Colonic mucosa (tissue), 4 donors: ENCODE measurements at regions not wholly inside any gene's neighbourhood (a gene's known extent, or its start where the extent isn't known, plus 50 kb on each side); places are given as distances from the start of the nearest gene placed in this dataset.

Source experiments
- DNase-seq: peaks from one replicate; pipeline ENCODE4 v3.0.0-alpha.2; 2020
- H3K27ac ChIP-seq: fragments of 200-600 bp; one replicate; pipeline ENCODE4 v1.8.0; 2021
- H3K27me3 ChIP-seq: fragments of 200-600 bp; one replicate; pipeline ENCODE4 v1.8.0; 2021
- H3K36me3 ChIP-seq: fragments of 200-600 bp; one replicate; pipeline ENCODE4 v1.8.0; 2021
- H3K4me1 ChIP-seq: fragments of 200-600 bp; one replicate; pipeline ENCODE4 v1.8.0; 2021; ENCODE audit warnings: mild to moderate bottlenecking
- H3K4me3 ChIP-seq: fragments of 200-600 bp; one replicate; pipeline ENCODE4 v1.8.0; 2021
- H3K9ac ChIP-seq, 2 donors: one replicate each; pipeline ENCODE4 v1.7.0; 2013; ENCODE audit warnings: control low read depth in 2 of 2, low read depth in 2 of 2, low read length in 2 of 2
- H3K9me3 ChIP-seq: fragments of 200-600 bp; one replicate; pipeline ENCODE4 v1.8.0; 2021
- intact Hi-C: fragments of 100-400 bp; cut with DNase I; formaldehyde crosslinking; loops from one replicate; pipeline ENCODE4 v1.14.1; 2022
- TF ChIP-seq, protein P1 (sequence below): fragments of 200-600 bp; IDR thresholded peaks from one replicate; pipeline ENCODE4 v1.8.0; 2022; ENCODE audit warnings: antibody characterized with exemption, mild to moderate bottlenecking
- donor health status: healthy.
- donor health status: DM: no; HTN: no; CAD: no.
- donor health status: DM: no; HTN: no; CAD: no.

DNA sequence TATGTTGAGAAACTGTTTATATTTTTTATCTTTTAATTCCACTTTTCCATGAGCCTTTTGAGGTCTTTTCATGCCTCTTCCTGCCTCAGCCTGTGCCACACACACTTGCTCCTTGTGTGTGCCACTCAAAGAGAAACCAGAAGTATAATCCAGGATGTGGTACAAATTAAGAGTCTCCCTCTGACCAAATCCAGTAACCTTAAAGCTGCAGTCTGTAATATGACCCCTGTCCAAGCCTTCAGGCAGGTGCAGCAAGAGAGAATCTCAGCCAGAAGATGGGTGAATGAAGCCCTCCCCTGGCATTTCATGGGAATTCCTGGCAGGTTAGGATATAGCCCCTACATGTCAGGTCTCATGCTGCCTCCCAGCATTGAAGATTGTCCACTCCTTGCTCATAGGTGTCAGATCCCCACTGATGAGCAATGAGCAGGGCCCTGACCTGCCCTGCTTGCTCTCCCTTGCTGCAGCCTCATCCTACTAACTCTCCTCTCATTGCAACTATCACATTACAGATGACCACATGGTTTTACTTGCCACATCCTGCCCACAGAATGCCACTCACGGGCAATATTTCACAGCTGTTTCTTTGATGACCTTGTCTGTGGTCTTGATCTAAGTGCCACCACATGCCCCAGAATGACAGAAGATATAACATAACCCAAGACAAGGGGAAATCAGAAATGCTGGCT lies 169.3 kb downstream of the SEC16B start:
- DNase-seq = no peak
- Histone ChIP-seq H3K27ac (no peak overlapping the region), H3K4me3 (no peak overlapping the region), H3K36me3 (no peaks in the 10 kb centered on the region), H3K9me3 (no peaks in the 10 kb centered on the region), H3K27me3 (no peaks in the 10 kb centered on the region), H3K9ac (no peak overlapping the region), H3K4me1 (no peaks in the 10 kb centered on the region)
- TF ChIP-seq, protein P1, sequence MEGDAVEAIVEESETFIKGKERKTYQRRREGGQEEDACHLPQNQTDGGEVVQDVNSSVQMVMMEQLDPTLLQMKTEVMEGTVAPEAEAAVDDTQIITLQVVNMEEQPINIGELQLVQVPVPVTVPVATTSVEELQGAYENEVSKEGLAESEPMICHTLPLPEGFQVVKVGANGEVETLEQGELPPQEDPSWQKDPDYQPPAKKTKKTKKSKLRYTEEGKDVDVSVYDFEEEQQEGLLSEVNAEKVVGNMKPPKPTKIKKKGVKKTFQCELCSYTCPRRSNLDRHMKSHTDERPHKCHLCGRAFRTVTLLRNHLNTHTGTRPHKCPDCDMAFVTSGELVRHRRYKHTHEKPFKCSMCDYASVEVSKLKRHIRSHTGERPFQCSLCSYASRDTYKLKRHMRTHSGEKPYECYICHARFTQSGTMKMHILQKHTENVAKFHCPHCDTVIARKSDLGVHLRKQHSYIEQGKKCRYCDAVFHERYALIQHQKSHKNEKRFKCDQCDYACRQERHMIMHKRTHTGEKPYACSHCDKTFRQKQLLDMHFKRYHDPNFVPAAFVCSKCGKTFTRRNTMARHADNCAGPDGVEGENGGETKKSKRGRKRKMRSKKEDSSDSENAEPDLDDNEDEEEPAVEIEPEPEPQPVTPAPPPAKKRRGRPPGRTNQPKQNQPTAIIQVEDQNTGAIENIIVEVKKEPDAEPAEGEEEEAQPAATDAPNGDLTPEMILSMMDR = no peak
- intact Hi-C loops = no loop called here

DNA sequence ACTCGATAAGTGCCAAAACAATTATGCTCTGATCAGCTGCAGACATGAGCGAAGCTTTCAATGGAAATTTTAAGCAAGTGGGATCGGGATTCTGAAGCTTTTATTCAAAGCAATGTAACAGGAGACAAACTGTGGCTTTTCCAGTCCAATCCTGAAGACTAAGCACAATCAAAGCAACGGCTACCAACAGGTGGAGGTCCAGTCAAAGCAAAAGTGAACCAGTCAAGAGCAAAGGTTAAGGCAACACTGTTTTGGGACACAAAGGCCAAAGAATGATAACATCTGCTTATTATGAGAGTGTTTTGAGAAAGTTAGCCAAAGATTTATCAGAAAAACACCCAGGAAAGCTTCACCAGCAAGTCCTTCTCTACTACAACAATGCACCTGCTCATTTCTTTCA lies 170.1 kb downstream of the SEC16B start:
- no peaks in the 10 kb centered on the region for H3K36me3 ChIP-seq
- H3K4me3 ChIP-seq = no peak overlapping the region
- no peak overlapping the region for H3K27ac ChIP-seq
- H3K4me1 ChIP-seq = no peaks in the 10 kb centered on the region
- H3K9ac ChIP-seq = no peak overlapping the region
- H3K9me3 ChIP-seq = no peaks in the 10 kb centered on the region
- intact Hi-C loops = no loop called here
- H3K27me3 ChIP-seq = no peaks in the 10 kb centered on the region
- no peak for DNase-seq
- TF ChIP-seq, protein P1 = no peak

GRCh38 chr1:177798614-177799013 lies 171.2 kb downstream of the SEC16B start:
- H3K9ac ChIP-seq = no peak overlapping the region
- TF ChIP-seq, protein P1 = no peak
- H3K9me3 ChIP-seq = no peaks in the 10 kb centered on the region
- H3K4me3 ChIP-seq = no peak overlapping the region
- no peak for DNase-seq
- H3K4me1 ChIP-seq = no peaks in the 10 kb centered on the region
- H3K27ac ChIP-seq = no peak overlapping the region
- intact Hi-C loops = no loop called here
- H3K36me3 ChIP-seq = no peaks in the 10 kb centered on the region
- no peaks in the 10 kb centered on the region for H3K27me3 ChIP-seq

GRCh38 chr1:177796561-177796960 lies 173.3 kb downstream of the SEC16B start:
- Histone ChIP-seq H3K27me3 (no peaks in the 10 kb centered on the region), H3K4me1 (no peaks in the 10 kb centered on the region), H3K27ac (no peak overlapping the region), H3K36me3 (no peaks in the 10 kb centered on the region), H3K9me3 (no peaks in the 10 kb centered on the region), H3K9ac (no peak overlapping the region), H3K4me3 (no peak overlapping the region)
- TF ChIP-seq, protein P1 = no peak
- no peak for DNase-seq
- intact Hi-C loops = no loop called here

GRCh38 chr1:177794376-177794991 lies 175.4 kb downstream of the SEC16B start:
- no peak for DNase-seq
- intact Hi-C loops = no loop called here
- TF ChIP-seq, protein P1 = no peak

More at GRCh38 chr1:177794376-177794991, 175.4 kb downstream of the SEC16B start:
- Histone ChIP-seq H3K4me3 (no peak overlapping the region), H3K36me3 (no peaks in the 10 kb centered on the region), H3K9me3 (no peaks in the 10 kb centered on the region), H3K4me1 (no peaks in the 10 kb centered on the region), H3K9ac (no peak overlapping the region), H3K27ac (no peak overlapping the region), H3K27me3 (no peaks in the 10 kb centered on the region)
